SK-N-SH treated with all-trans-retinoic acid at 6 μM for 48 hours (cell line): ENCODE measurements at regions not wholly inside any gene's neighbourhood (a gene's known extent, or its start where the extent isn't known, plus 50 kb on each side); places are given as distances from the start of the nearest gene placed in this dataset.

Experiments
- ARNTL ChIP-seq: fragments of 450-650 bp; formaldehyde crosslinking; IDR thresholded peaks from 2 replicates; pipeline ENCODE4 v1.5.0; 2020; ENCODE audit warnings: low read depth, mild to moderate bottlenecking, moderate library complexity, borderline replicate concordance
- CSDC2 ChIP-seq: fragments of 250-450 bp; sonication (Bioruptor Pico); IDR thresholded peaks from 2 replicates; pipeline ENCODE4 v1.5.0; 2020; ENCODE audit warnings: mild to moderate bottlenecking, moderate library complexity
- ISL1 ChIP-seq: fragments of 250-450 bp; sonication (Bioruptor Pico); IDR thresholded peaks from 2 replicates; pipeline ENCODE4 v2.1.2; 2022; ENCODE audit warnings: mild to moderate bottlenecking, moderate library complexity
- RARB ChIP-seq: fragments of 250-450 bp; sonication (Bioruptor Pico); IDR thresholded peaks from 2 replicates; pipeline ENCODE4 v1.8.0; 2021; ENCODE audit warnings: mild to moderate bottlenecking, moderate library complexity
- TCF4 ChIP-seq: fragments of 250-450 bp; sonication (Bioruptor Pico); IDR thresholded peaks from 2 replicates; pipeline ENCODE4 v1.8.0; 2021; ENCODE audit warnings: mild to moderate bottlenecking, moderate library complexity, borderline replicate concordance
- ZFP30 ChIP-seq: fragments of 450-650 bp; formaldehyde crosslinking; IDR thresholded peaks from 2 replicates; pipeline ENCODE4 v1.5.0; 2022; ENCODE audit warnings: mild to moderate bottlenecking, moderate library complexity
- TF ChIP-seq, protein P1 (sequence below): fragments of 250-450 bp; sonication (Bioruptor Pico); IDR thresholded peaks from 2 replicates; pipeline ENCODE4 v1.8.0; 2020; ENCODE audit warnings: mild to moderate bottlenecking, moderate library complexity, borderline replicate concordance
- TF ChIP-seq, protein P2 (sequence below): fragments of 250-450 bp; sonication (Bioruptor Pico); IDR thresholded peaks from 2 replicates; pipeline ENCODE4 v1.5.1; 2021; ENCODE audit warnings: mild to moderate bottlenecking, moderate library complexity

DNA sequence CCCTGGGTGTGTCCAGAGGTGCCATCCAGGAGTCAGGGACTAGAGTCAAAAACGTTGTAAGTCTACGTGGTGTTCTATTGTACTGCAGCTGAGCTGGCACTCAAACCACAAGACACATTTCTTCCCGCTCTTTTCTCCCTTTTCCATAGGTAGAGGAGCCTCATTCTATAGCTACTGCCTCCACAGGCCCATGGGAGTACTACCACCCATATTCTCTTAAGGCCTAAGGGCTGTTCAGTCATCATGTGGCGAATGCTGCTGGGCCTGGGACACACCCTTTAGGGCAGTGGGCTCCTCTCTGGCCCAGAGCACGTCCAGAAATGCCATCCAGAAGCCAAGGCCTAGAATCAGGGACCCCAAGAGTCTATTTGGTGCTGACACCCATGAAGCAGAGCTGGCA, 1271.7 kb downstream of the CNTNAP5 start:
- TF ChIP-seq, protein P1, sequence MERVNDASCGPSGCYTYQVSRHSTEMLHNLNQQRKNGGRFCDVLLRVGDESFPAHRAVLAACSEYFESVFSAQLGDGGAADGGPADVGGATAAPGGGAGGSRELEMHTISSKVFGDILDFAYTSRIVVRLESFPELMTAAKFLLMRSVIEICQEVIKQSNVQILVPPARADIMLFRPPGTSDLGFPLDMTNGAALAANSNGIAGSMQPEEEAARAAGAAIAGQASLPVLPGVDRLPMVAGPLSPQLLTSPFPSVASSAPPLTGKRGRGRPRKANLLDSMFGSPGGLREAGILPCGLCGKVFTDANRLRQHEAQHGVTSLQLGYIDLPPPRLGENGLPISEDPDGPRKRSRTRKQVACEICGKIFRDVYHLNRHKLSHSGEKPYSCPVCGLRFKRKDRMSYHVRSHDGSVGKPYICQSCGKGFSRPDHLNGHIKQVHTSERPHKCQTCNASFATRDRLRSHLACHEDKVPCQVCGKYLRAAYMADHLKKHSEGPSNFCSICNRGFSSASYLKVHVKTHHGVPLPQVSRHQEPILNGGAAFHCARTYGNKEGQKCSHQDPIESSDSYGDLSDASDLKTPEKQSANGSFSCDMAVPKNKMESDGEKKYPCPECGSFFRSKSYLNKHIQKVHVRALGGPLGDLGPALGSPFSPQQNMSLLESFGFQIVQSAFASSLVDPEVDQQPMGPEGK, result no peak
- TF ChIP-seq CSDC2 (CRISPR knock-in tag) (no peak), RARB (CRISPR knock-in tag) (no peak), ARNTL (CRISPR knock-in tag) (no peak), ISL1 (CRISPR knock-in tag) (no peak), TCF4 (no peak), ZFP30 (CRISPR knock-in tag) (no peak)
- TF ChIP-seq, protein P2, sequence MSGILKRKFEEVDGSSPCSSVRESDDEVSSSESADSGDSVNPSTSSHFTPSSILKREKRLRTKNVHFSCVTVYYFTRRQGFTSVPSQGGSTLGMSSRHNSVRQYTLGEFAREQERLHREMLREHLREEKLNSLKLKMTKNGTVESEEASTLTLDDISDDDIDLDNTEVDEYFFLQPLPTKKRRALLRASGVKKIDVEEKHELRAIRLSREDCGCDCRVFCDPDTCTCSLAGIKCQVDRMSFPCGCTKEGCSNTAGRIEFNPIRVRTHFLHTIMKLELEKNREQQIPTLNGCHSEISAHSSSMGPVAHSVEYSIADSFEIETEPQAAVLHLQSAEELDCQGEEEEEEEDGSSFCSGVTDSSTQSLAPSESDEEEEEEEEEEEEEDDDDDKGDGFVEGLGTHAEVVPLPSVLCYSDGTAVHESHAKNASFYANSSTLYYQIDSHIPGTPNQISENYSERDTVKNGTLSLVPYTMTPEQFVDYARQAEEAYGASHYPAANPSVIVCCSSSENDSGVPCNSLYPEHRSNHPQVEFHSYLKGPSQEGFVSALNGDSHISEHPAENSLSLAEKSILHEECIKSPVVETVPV (CRISPR knock-in tag), result no peak
